ENCODE measurements at regions not wholly inside any gene's neighbourhood (a gene's known extent, or its start where the extent isn't known, plus 50 kb on each side); places are given as distances from the start of the nearest gene placed in this dataset.
"Not testable (repeated sequence)": the region's sequence is repeated elsewhere in the genome, so short reads cannot be mapped to it uniquely, and the experiment has no call there.

- no peak for DNase-seq
Observed at GRCh38 chr16:60271781-60272180, 1537.7 kb upstream of the GOT2 start.

DNA sequence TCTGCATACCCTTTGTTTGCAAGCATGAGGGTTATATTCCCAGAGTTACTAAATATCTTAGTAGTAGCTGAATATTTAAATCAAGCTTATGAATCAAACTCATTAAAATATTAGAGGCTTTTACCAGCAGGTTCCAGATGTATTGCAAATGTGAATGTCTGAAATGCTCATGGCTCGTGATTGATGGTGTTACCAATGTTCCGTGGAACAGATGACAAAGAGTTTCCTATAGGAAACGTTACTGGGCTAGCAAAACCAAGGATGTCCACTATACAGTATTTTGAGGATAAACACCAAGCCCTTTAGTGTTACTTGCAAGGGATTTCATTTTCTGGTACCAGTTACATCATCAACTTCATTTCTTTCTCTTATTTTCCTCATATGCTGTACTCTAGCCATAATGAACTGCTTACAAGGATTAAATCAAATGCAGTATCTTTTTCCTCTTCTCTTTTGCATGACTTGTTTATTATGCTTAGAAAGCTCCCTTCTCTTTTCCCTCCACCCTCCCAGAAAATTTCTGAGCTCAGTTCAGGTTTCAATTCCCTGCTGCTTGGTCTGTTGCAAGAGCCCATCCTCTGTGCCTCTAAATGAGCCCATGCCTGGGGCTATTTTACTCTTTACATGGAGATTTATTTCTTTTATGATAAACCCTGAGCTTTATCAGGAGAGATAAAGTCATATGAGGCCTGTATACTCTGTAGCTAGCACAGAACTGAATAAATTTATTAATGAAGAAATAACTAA lies 1537.1 kb upstream of the GOT2 start:
- DNase-seq, result no peak

- DNase-seq, result no peak
Observed at GRCh38 chr16:60261425-60261824, 1527.3 kb upstream of the GOT2 start.

DNA sequence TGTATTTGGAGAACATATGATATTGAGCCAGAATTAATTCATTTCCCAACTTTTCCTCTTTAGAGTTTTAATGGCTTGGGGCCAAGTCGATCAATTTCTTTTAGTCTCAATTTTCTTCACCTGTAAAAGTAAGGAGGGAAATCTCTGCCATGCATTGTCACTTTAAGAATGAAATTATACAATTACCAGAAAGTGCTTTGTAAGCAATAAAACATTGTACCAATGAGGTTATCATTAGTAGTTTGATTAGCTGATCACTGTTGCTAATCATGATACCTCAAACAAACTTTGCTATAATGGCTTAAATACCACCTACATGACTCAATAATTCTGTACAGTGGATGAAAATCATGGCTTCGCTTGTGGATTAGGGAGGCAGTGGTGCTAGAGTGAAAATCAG lies 1525.8 kb upstream of the GOT2 start:
- DNase-seq, result no peak

DNA sequence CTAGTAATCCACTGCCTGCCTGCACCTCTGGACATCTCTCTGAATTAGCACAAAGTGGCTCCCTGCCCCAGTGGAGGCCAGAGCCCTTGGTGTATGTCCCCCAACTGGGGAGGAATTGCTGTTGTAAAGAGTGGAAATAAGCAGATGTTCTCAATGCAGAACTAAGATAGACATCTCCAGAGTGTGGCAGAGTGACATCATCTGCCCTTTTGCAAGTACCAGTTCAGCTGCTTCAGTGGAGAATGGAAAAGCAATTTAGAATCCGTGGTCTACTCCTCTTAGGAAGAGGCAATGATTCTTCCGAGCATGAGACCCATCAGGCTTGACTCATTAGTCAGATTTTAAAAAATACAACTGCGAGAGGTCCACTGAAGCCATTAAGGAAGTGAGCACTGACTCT lies 1512.0 kb upstream of the GOT2 start:
- DNase-seq, result no peak

DNA sequence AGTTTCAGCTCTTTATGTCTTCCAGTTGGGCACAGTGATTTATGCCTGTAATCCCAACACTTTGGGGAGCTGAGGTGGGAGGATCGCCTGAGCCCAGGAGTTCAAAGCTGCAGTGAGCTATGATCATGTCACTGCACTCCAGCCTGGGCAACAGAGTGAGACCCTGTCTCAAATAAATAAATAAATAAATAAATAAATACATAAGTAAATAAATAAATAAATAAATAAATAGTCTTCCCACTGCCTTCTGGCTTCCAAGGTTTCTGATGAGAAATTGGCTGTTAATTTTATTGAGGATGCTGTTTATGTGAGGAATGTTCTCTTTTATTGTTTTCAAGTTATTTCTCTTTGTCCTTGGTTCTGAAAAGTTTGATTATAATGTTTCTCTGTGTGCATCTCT lies 1507.6 kb upstream of the GOT2 start:
- no peak for DNase-seq

DNA sequence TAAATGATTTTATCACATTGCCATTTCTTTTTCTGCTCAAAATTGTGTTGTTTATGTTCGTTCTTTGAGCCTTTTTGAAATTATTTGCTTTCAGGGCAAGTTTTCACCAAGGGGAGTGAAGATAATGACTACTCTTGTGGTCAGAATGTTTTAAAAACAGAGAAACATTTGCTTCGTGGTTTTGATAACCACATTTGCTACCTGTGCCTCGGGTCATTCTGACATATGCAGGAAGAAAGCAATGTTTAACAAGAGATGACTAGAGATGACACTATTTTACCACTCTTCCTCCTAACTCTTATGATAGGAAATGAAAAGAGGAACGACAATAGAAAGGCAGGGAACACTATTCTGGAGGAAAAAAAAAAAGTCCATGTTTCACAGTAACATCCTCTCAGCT lies 1496.5 kb upstream of the GOT2 start:
- no peak for DNase-seq

GRCh38 chr16:60225541-60225940 lies 1491.4 kb upstream of the GOT2 start:
- DNase-seq, result no peak

DNA sequence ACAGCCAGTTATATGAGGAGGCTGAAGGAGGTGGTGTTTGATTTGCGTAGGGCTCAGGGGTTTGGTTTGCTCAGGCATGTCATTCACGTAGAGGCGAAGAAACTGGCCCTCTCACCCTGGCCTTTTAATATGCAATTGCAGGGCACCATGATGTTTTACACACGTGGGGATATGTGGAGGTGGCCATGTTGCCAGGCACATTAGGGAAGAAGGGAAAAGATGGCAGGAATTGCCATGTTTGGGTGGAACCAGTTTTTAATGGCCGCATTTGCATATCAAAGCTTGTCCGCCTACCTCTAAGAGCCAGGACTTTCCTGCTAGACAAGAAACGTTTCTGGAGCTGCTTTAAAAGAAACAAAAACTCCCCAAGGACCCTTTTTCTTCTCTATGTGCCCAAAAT lies 1483.7 kb upstream of the GOT2 start:
- DNase-seq, result no peak

GRCh38 chr16:60214311-60214710 lies 1480.2 kb upstream of the GOT2 start:
- DNase-seq, result no peak

DNA sequence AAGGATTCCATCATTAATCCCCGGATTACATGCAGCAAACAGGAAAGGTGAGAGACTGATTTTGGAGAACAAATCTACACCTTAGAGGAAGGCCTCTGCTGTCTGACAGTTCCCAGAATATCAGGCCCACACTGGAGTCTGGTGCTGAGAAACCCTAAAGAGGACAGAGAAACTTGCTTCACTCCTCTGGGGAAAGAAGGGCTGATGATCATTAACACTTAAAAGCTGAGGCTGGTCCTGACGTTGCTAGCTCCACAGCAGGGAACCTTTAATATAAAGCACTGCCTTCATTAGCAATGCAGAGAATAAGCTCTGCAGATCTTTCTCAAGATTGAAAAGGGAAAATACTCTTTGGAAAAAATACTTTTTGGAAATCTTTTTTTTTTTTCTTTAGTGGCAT lies 1472.4 kb upstream of the GOT2 start:
- DNase-seq, result no peak

GRCh38 chr16:60204181-60204580 lies 1470.1 kb upstream of the GOT2 start:
- DNase-seq, result no peak

DNA sequence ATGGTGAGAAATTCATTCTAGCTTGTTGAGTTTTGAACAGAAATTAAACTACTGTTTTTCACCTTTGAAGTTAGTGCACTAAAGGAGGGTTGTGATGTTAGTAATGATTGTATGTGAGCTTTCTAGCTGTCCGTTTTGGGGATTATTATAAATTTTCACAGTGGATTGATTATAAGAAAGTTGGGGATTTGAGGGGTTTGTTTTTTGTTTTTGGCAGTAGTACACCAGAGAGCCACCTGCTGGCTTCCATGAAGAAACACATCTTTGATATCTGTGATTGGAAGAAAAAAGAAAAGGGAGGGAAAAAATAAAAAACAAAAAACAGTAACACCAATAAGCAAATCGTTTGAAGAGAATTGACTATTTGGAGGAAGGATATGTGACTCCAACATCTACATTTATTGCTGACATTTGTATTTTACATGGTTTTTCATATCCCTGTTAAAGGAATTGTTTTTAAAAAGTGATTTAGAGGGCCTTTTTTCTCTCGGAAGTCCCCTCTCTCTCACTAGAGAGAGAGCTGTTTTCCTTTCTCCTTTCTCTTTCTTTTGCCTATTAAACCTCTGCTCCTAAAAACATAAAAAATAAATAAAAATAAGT lies 1469.5 kb upstream of the GOT2 start:
- peak in 1 of 2 donors; percentile 12 for DNase-seq

- not testable (repeated sequence) for DNase-seq
Observed at GRCh38 chr16:60200729-60201128, 1466.6 kb upstream of the GOT2 start.

- no peak for DNase-seq
Observed at GRCh38 chr16:60200161-60200560, 1466.0 kb upstream of the GOT2 start.

- no peak for DNase-seq
Observed at GRCh38 chr16:60199150-60199549, 1465.0 kb upstream of the GOT2 start.

DNA sequence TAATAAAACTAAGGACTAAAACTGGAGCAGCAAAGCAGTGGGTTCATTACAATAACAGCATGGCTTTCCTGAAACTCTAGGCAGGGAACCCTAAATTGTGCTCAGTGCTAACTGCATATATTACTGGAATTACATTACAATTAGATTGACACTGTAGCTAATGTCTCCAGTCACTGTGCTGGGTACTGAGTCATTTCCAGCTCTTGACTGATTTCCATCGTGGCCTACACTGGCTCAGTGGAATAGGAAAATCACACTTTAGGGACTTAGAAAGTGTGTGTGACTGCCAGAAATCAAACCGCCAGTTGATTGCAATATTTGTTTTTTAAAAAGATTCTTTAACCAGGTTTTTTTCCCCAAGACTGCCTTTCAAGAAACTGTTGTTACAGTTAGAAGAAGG lies 1447.4 kb upstream of the GOT2 start:
- DNase-seq, result no peak

GRCh38 chr16:60180609-60181008 lies 1446.5 kb upstream of the GOT2 start:
- DNase-seq, result no peak

DNA sequence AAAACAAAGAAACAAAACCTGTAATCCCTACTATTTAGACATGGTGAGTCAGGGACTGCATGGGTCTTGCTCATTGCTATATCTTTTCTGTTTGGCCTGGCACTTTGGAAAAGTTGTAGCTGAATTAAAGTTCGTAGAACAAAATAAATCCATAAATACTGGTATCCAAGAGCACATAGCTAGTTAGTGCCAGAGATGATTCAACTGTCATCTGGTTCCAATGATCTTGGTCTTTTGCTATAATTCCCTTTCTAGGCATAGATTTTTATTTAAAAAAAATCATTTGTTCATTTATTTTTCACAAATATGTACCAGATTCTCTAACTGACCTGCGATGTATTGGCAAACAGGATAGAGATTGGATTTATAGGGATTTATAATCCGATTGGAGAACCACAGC lies 1436.1 kb upstream of the GOT2 start:
- DNase-seq, result no peak

GRCh38 chr16:60166111-60166510 lies 1432.0 kb upstream of the GOT2 start:
- no peak for DNase-seq

GRCh38 chr16:60151987-60152386 lies 1417.9 kb upstream of the GOT2 start:
- no peak for DNase-seq

GRCh38 chr16:60150907-60151306 lies 1416.8 kb upstream of the GOT2 start:
- no peak for DNase-seq

DNA sequence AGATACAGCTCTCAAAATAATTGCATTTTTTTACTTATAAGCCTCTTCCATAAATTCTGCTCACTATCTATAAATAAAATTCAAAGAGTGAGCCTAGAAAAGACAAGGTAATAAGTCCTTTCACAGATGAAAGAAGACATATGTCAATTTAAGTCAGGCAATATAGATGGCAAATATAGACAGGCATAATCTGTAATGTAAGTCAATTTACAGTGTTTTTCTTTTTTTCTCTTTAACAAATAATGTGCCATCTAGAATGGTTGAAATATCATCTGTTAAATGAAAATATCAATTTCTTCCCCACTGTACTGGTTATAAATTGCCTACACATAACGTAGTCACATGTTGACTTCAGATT lies 1409.2 kb upstream of the GOT2 start:
- no peak for DNase-seq
